HCT116 (cell line): ENCODE measurements at regions not wholly inside any gene's neighbourhood (a gene's known extent, or its start where the extent isn't known, plus 50 kb on each side); places are given as distances from the start of the nearest gene placed in this dataset.

Experiments used
- ATAC-seq: fragments of 200-7000 bp; cut with Tn5 transposase; 2 replicates; pipeline ENCODE4 v1.9.1; 2020; ENCODE audit warnings: mild to moderate bottlenecking, moderate library complexity
- BruUV-seq: library from RNA; stranded (reverse); fragments of 400-500 nt; replicated peaks from 2 replicates; lab custom pipeline; 2021; lab: Mats Ljungman, UMichigan
- CTCF ChIA-PET: fragments of 300-600 bp; sonication (Branson Sonifier 250); formaldehyde crosslinking; loops from one replicate; lab custom pipeline; 2021; ENCODE audit warnings: antibody characterized with exemption; lab: Charles Lee
- POLR2A ChIA-PET: fragments of 300-600, 350-600 bp; sonication (Branson Sonifier 250); formaldehyde crosslinking; loops from one replicate; lab custom pipeline; 2021; ENCODE audit warnings: antibody characterized with exemption; lab: Charles Lee
- RAD21 ChIA-PET, 2 experiments: fragments of 300-600 bp; sonication (Branson Sonifier 250); formaldehyde crosslinking; loops; one replicate each; lab custom pipeline; 2023; ENCODE audit warnings: low total read pairs in 2 of 2; ENCODE audit not compliant: uncharacterized antibody in 2 of 2, unreplicated experiment in 2 of 2, low non-redundant PET in 1 of 2; lab: Charles Lee
- DNase-seq: peaks from one replicate; pipeline ENCODE4 v3.0.0-alpha.2; 2010; ENCODE audit warnings: low read depth, low spot score
- H2AFZ ChIP-seq: fragments of 200-600 bp; shearing (Covaris generic), sonication (generic); 2 replicates; pipeline ENCODE4 v1.6.1; 2017; ENCODE audit warnings: low read depth, mixed run types, mixed read lengths, antibody characterized with exemption, low read length; ENCODE audit not compliant: poor library complexity, severe bottlenecking
- H3K27ac ChIP-seq: 2 replicates; pipeline ENCODE4 v1.5.1; 2012; ENCODE audit warnings: low read depth, low read length
- H3K27me3 ChIP-seq: fragments of 200-600 bp; sonication (generic); 2 replicates; pipeline ENCODE4 v1.6.1; 2016; ENCODE audit warnings: mixed run types, low read length, mixed read lengths; ENCODE audit not compliant: insufficient read depth
- H3K36me3 ChIP-seq, 2 experiments: fragments of 200-500 bp in 1 of 2; fragments of 200-600 bp in 1 of 2; sonication (Bioruptor generic) in 1 of 2; sonication (generic) in 1 of 2; 2 replicates each; pipeline versions ENCODE4 v1.5.1 to v1.6.1; 2014 to 2016; ENCODE audit warnings: low read length in 2 of 2, inconsistent platforms in 1 of 2, mixed read lengths in 1 of 2, mixed run types in 1 of 2; ENCODE audit not compliant: insufficient read depth in 2 of 2, control insufficient read depth in 1 of 2
- H3K4me1 ChIP-seq, 2 experiments: fragments of 200-600 bp in 1 of 2; sonication (generic) in 1 of 2; 2 replicates each; pipeline versions ENCODE4 v1.5.1 to v1.6.1; 2012 to 2017; ENCODE audit warnings: low read length in 2 of 2, inconsistent platforms in 1 of 2, mild to moderate bottlenecking in 1 of 2, mixed read lengths in 1 of 2, mixed run types in 1 of 2, moderate library complexity in 1 of 2; ENCODE audit not compliant: insufficient read depth in 2 of 2, control insufficient read depth in 1 of 2
- H3K4me2 ChIP-seq: fragments of 200-600 bp; sonication (generic); 2 replicates; pipeline ENCODE4 v1.6.1; 2017; ENCODE audit warnings: mixed run types, low read length, mixed read lengths
- H3K4me3 ChIP-seq, 2 experiments: fragments of 200-600 bp in 1 of 2; sonication (generic) in 1 of 2; replicated peaks in 1 of 2; 2 replicates each; pipeline ENCODE4 v1.5.1; 2011 to 2016; ENCODE audit warnings: low read length in 2 of 2, control low read depth in 1 of 2, low read depth in 1 of 2, mild to moderate bottlenecking in 1 of 2, mixed read lengths in 1 of 2, mixed run types in 1 of 2
- H3K79me2 ChIP-seq: fragments of 200-600 bp; sonication (generic); 2 replicates; pipeline ENCODE4 v1.6.1; 2017; ENCODE audit warnings: mild to moderate bottlenecking, mixed run types, low read length, moderate library complexity, mixed read lengths; ENCODE audit not compliant: insufficient read depth
- H3K9ac ChIP-seq: fragments of 200-600 bp; sonication (generic); 2 replicates; pipeline ENCODE4 v1.6.1; 2016; ENCODE audit warnings: low read length, mixed read lengths
- H3K9me2 ChIP-seq: fragments of 200-600 bp; sonication (generic), shearing (Covaris generic); 2 replicates; pipeline ENCODE4 v1.6.1; 2017; ENCODE audit warnings: mixed run types, mild to moderate bottlenecking, moderate library complexity; ENCODE audit not compliant: insufficient read depth
- H3K9me3 ChIP-seq, 2 experiments: fragments of 200-500 bp in 1 of 2; fragments of 200-600 bp in 1 of 2; sonication (Bioruptor generic) in 1 of 2; sonication (generic) in 1 of 2; 2 replicates each; pipeline ENCODE4 v1.6.1; 2014 to 2017; ENCODE audit warnings: low read length in 2 of 2, mixed read lengths in 2 of 2, inconsistent platforms in 1 of 2, low read depth in 1 of 2, mild to moderate bottlenecking in 1 of 2, mixed run types in 1 of 2, moderate library complexity in 1 of 2; ENCODE audit not compliant: control insufficient read depth in 1 of 2, insufficient read depth in 1 of 2
- H4K20me1 ChIP-seq: fragments of 200-600 bp; sonication (generic), shearing (Covaris generic); 2 replicates; pipeline ENCODE4 v1.6.1; 2017; ENCODE audit warnings: mixed run types, mild to moderate bottlenecking, moderate library complexity; ENCODE audit not compliant: insufficient read depth
- CBX3 ChIP-seq: IDR thresholded peaks from 2 replicates; pipeline ENCODE4 v1.6.1; 2012; ENCODE audit warnings: low read depth
- CEBPB ChIP-seq: IDR thresholded peaks from 2 replicates; pipeline ENCODE4 v1.6.1; 2012; ENCODE audit warnings: low read depth
- CTCF ChIP-seq, 3 experiments: fragments of 200-600 bp in 1 of 3; sonication (generic) in 1 of 3; IDR thresholded peaks in 2 of 3; conservative IDR thresholded peaks in 1 of 3; 2 replicates each; pipeline ENCODE4 v1.5.1; 2012 to 2017; ENCODE audit warnings: low read depth in 2 of 3, low read length in 2 of 3, antibody characterized with exemption in 1 of 3, borderline replicate concordance in 1 of 3, control low read depth in 1 of 3, mild to moderate bottlenecking in 1 of 3, mixed read lengths in 1 of 3, mixed run types in 1 of 3, moderate library complexity in 1 of 3; ENCODE audit not compliant: insufficient read depth in 1 of 3
- EGR1 ChIP-seq: IDR thresholded peaks from 2 replicates; pipeline ENCODE4 v1.6.1; 2012; ENCODE audit warnings: low read depth
- ELF1 ChIP-seq: IDR thresholded peaks from 2 replicates; pipeline ENCODE4 v1.6.1; 2012; ENCODE audit warnings: low read depth, borderline replicate concordance
- EZH2phosphoT487 ChIP-seq: fragments of 200-600 bp; IDR thresholded peaks from 2 replicates; pipeline ENCODE4 v1.6.1; 2018; ENCODE audit warnings: antibody characterized with exemption, borderline replicate concordance
- FOSL1 ChIP-seq: IDR thresholded peaks from 2 replicates; pipeline ENCODE4 v1.6.1; 2012; ENCODE audit warnings: low read depth
- JUND ChIP-seq: IDR thresholded peaks from 2 replicates; pipeline ENCODE4 v1.6.1; 2012
- POLR2A ChIP-seq: IDR thresholded peaks from 2 replicates; pipeline ENCODE4 v1.7.0; 2011; ENCODE audit warnings: borderline replicate concordance; ENCODE audit not compliant: insufficient read depth, insufficient read length; ENCODE audit errors: extremely low read depth
- POLR2AphosphoS5 ChIP-seq: IDR thresholded peaks from 2 replicates; pipeline ENCODE4 v1.6.1; 2011; ENCODE audit warnings: mild to moderate bottlenecking, low read depth, low read length, moderate library complexity
- SIN3A ChIP-seq: IDR thresholded peaks from 2 replicates; pipeline ENCODE4 v1.6.1; 2012; ENCODE audit warnings: low read depth
- SP1 ChIP-seq: IDR thresholded peaks from 2 replicates; pipeline ENCODE4 v1.6.1; 2012; ENCODE audit warnings: low read depth
- SRF ChIP-seq: IDR thresholded peaks from 2 replicates; pipeline ENCODE4 v1.6.1; 2012; ENCODE audit warnings: low read depth
- YY1 ChIP-seq: IDR thresholded peaks from 2 replicates; pipeline ENCODE4 v1.6.1; 2011; ENCODE audit warnings: low read length, low read depth, moderate library complexity, mild to moderate bottlenecking; ENCODE audit not compliant: insufficient replicate concordance; ENCODE audit errors: extremely low read depth
- ZFX ChIP-seq: fragments of 450-650 bp; IDR thresholded peaks from 2 replicates; pipeline ENCODE4 v1.6.1; 2017
- ZNF274 ChIP-seq: fragments of 200-500 bp; sonication (Bioruptor generic); IDR thresholded peaks from 2 replicates; pipeline ENCODE4 v1.6.1; 2014; ENCODE audit warnings: mild to moderate bottlenecking, low read depth, low read length, inconsistent platforms
- intact Hi-C: fragments of 100-400 bp; cut with micrococcal nuclease; formaldehyde crosslinking; loops from 2 replicates; pipeline ENCODE4 v1.10.0; 2022
- TF ChIP-seq, protein P1 (sequence below): IDR thresholded peaks from 2 replicates; pipeline ENCODE4 v1.6.1; 2012; ENCODE audit warnings: low read depth
- TF ChIP-seq, protein P2 (sequence below): IDR thresholded peaks from 2 replicates; pipeline ENCODE4 v1.6.1; 2011; ENCODE audit warnings: mild to moderate bottlenecking, low read length, moderate library complexity; ENCODE audit not compliant: insufficient replicate concordance; ENCODE audit errors: extremely low read depth
- TF ChIP-seq, protein P3 (sequence below): IDR thresholded peaks from 2 replicates; pipeline ENCODE4 v1.6.1; 2012

DNA sequence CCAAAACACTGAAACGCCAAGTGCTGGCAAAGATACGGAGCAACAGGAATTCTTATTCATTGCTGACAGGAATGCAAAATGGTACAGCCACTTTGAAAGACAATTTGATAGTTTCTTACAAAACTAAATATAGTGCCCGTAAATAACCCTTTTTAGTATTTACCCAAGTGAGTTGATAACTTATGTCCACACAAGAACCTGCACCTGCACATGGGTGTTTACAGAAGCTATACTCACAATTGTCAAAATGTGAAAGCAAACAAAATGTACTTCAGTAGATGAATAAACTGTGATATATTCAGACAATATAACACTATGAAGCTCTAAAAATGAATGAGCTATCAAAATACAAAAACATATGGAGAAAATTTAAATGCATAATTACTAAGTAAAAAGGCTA lies 86.6 kb downstream of the ATXN7L3B start:
- Histone ChIP-seq H3K4me1 (no peaks in the 10 kb centered on the region), H3K79me2 (no peaks in the 10 kb centered on the region), H3K36me3 (no peaks in the 10 kb centered on the region), H3K9me2 (no peaks in the 10 kb centered on the region), H2AFZ (no peak overlapping the region), H3K4me3 (no peak overlapping the region), H3K9ac (no peak overlapping the region)
- no TSS peak for BruUV-seq
- ChIA-PET RAD21 (no interaction called here), CTCF (no interaction called here)
- no peak for ATAC-seq
- intact Hi-C loops, result no loop called here
- TF ChIP-seq EZH2phosphoT487 (no peak), CTCF (IDR thresholded peaks at IDR 0.05 in 2 of 3, conservative IDR thresholded peaks at IDR 0.05 in 1 of 3; ENCODE audit: borderline replicate concordance in 1 of 3, insufficient read depth in 1 of 3, low read depth in 2 of 3, low read length in 2 of 3) (no peak), CEBPB (no peak), FOSL1 (no peak), JUND (no peak), CBX3 (no peak), ZNF274 (no peak), EGR1 (no peak), YY1 (no peak), ZFX (no peak), SRF (no peak), POLR2AphosphoS5 (no peak), SIN3A (no peak), POLR2A (no peak), SP1 (no peak), ELF1 (no peak)
- TF ChIP-seq, protein P1, sequence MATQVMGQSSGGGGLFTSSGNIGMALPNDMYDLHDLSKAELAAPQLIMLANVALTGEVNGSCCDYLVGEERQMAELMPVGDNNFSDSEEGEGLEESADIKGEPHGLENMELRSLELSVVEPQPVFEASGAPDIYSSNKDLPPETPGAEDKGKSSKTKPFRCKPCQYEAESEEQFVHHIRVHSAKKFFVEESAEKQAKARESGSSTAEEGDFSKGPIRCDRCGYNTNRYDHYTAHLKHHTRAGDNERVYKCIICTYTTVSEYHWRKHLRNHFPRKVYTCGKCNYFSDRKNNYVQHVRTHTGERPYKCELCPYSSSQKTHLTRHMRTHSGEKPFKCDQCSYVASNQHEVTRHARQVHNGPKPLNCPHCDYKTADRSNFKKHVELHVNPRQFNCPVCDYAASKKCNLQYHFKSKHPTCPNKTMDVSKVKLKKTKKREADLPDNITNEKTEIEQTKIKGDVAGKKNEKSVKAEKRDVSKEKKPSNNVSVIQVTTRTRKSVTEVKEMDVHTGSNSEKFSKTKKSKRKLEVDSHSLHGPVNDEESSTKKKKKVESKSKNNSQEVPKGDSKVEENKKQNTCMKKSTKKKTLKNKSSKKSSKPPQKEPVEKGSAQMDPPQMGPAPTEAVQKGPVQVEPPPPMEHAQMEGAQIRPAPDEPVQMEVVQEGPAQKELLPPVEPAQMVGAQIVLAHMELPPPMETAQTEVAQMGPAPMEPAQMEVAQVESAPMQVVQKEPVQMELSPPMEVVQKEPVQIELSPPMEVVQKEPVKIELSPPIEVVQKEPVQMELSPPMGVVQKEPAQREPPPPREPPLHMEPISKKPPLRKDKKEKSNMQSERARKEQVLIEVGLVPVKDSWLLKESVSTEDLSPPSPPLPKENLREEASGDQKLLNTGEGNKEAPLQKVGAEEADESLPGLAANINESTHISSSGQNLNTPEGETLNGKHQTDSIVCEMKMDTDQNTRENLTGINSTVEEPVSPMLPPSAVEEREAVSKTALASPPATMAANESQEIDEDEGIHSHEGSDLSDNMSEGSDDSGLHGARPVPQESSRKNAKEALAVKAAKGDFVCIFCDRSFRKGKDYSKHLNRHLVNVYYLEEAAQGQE, result no peak
- TF ChIP-seq, protein P2, sequence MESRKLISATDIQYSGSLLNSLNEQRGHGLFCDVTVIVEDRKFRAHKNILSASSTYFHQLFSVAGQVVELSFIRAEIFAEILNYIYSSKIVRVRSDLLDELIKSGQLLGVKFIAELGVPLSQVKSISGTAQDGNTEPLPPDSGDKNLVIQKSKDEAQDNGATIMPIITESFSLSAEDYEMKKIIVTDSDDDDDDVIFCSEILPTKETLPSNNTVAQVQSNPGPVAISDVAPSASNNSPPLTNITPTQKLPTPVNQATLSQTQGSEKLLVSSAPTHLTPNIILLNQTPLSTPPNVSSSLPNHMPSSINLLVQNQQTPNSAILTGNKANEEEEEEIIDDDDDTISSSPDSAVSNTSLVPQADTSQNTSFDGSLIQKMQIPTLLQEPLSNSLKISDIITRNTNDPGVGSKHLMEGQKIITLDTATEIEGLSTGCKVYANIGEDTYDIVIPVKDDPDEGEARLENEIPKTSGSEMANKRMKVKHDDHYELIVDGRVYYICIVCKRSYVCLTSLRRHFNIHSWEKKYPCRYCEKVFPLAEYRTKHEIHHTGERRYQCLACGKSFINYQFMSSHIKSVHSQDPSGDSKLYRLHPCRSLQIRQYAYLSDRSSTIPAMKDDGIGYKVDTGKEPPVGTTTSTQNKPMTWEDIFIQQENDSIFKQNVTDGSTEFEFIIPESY, result no peak
- TF ChIP-seq, protein P3, sequence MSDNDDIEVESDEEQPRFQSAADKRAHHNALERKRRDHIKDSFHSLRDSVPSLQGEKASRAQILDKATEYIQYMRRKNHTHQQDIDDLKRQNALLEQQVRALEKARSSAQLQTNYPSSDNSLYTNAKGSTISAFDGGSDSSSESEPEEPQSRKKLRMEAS, result no peak
- TF ChIP-seq, all 23 proteins: peak for 0
- H3K4me2 ChIP-seq, result no peak overlapping the region
- POLR2A ChIA-PET, result no interaction called here
- no peaks in the 10 kb centered on the region for H3K9me3 ChIP-seq
- H4K20me1 ChIP-seq, result no peaks in the 10 kb centered on the region
- no peaks in the 10 kb centered on the region for H3K27me3 ChIP-seq
- DNase-seq, result no peak
- H3K27ac ChIP-seq, result no peak overlapping the region
